Fibroblast of villous mesenchyme (primary cell): ENCODE measurements at regions not wholly inside any gene's neighbourhood (a gene's known extent, or its start where the extent isn't known, plus 50 kb on each side); places are given as distances from the start of the nearest gene placed in this dataset.

ENCODE experiments used
- DNase-seq: peaks from one replicate; pipeline ENCODE4 v3.0.0-alpha.2; 2010; ENCODE audit warnings: low read depth
- H3K4me3 ChIP-seq: 2 replicates; pipeline ENCODE4 v1.5.1; 2011; ENCODE audit warnings: low read depth, mild to moderate bottlenecking, low read length
- TF ChIP-seq, protein P1 (sequence below): IDR thresholded peaks from 2 replicates; pipeline ENCODE4 v1.5.1; 2012; ENCODE audit warnings: low read depth, mild to moderate bottlenecking, low read length; ENCODE audit not compliant: insufficient read depth

DNA sequence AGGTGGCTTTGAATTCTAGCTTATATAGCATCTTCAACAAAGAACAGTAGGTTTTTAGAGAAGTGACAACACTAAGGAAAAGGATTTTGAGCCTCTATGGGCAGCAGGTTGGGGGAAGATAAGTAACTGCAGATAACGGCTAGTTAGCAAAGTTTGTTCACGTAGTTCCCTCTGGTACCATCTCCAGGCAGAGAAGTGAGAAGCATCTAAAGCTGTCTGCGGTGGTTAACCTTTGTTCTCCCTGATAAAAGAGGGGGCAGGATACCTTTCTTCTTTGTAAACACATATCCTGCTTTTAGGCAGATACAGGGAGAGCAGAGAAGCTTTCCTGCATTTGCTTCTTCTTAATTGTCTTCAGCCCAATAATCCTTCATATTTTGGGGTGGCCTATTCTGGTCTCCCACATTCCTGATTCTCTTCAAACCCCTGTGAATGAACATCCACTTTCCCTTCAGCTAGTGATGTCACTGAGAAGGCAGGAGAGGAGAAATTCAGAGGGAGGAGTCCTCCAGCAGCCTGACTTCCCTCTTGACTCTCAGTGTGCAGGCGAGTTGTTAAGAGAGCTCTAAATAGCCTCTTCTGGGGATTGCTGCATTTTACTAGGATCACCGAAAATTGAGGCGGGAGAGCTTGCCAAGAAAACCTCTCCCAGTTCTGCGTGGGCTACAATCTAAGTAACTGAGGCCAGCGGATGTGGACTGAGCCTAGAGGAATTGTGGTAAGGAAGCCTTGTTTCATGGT lies 393.7 kb upstream of the C2CD4B start:
- H3K4me3 ChIP-seq = no peak overlapping the region
- DNase-seq = peak; percentile 40
- TF ChIP-seq, protein P1, sequence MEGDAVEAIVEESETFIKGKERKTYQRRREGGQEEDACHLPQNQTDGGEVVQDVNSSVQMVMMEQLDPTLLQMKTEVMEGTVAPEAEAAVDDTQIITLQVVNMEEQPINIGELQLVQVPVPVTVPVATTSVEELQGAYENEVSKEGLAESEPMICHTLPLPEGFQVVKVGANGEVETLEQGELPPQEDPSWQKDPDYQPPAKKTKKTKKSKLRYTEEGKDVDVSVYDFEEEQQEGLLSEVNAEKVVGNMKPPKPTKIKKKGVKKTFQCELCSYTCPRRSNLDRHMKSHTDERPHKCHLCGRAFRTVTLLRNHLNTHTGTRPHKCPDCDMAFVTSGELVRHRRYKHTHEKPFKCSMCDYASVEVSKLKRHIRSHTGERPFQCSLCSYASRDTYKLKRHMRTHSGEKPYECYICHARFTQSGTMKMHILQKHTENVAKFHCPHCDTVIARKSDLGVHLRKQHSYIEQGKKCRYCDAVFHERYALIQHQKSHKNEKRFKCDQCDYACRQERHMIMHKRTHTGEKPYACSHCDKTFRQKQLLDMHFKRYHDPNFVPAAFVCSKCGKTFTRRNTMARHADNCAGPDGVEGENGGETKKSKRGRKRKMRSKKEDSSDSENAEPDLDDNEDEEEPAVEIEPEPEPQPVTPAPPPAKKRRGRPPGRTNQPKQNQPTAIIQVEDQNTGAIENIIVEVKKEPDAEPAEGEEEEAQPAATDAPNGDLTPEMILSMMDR = no peak

DNA sequence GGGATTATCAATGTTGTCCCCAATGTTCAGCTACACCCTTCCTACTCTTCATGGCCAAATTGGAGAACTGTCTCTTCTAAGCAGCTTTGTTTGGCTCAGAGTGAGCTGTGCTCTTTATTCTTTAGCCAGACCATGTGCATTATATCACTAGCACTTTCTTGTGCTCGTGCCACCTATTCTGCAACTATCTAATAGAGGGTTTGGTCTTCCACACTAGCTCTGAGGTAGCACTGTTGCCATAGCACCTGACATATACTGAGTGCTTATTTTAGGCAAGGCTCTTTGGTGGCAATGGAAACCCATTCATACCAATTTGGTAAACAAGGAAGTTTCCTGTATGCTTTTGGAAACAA lies 394.3 kb upstream of the C2CD4B start:
- no peak for DNase-seq
- TF ChIP-seq, protein P1 = no peak
- no peak overlapping the region for H3K4me3 ChIP-seq

DNA sequence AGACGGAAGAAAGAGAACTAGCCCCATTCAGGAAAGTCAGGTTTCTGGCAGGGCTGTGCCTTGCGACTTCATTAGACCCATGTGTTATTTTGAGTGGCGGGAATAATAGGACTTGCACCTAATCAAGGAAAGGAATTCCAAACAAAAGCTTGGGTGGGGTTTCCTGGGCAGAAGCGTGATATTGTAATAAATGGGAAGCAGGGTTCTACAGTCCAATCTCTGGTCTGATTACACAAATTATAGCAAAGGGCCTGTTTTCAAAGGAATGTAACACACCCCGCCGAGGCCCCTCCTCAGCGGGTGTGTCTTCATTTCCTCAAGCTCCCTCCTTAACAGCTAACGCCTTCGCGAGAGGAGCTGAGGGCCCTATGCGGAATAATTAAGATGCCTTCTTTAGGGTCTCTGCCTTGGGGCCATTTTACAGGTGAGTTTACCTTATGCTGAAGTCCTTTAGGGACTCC lies 396.0 kb upstream of the C2CD4B start:
- DNase-seq = no peak
- no peak overlapping the region for H3K4me3 ChIP-seq
- TF ChIP-seq, protein P1 = no peak

- H3K4me3 ChIP-seq = no peak overlapping the region
- TF ChIP-seq, protein P1 = no peak
- DNase-seq = no peak
These were observed 396.5 kb upstream of the C2CD4B start for GRCh38 chr15:62561571-62561970.

GRCh38 chr15:62564886-62565633 lies 400.0 kb upstream of the C2CD4B start:
- no peak overlapping the region for H3K4me3 ChIP-seq
- DNase-seq = no peak
- TF ChIP-seq, protein P1 = no peak

DNA sequence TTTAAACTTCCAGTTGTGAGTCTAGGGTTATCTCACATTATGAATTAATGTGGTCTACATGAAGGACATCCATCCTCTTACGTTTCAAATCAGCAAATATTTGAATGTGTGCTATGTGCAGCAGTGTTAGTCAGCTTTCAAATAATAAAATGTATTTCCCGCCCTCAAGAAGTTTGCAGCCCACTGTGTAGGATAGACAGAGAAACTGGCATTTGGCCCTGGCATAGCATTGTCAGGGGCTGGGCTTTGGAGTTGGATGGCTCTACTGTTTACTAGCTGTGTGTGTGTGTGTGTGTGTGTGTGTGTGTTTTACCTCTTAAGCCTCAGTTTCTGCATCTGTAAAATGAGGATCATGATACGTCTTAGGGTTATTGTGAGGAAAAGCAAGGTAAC lies 400.5 kb upstream of the C2CD4B start:
- no peak for DNase-seq
- no peak overlapping the region for H3K4me3 ChIP-seq
- TF ChIP-seq, protein P1 = no peak
